ENCODE measurements at regions not wholly inside any gene's neighbourhood (a gene's known extent, or its start where the extent isn't known, plus 50 kb on each side); places are given as distances from the start of the nearest gene placed in this dataset.
"Not testable (repeated sequence)": the region's sequence is repeated elsewhere in the genome, so short reads cannot be mapped to it uniquely, and the experiment has no call there.

- no peak overlapping the region for H3K9ac ChIP-seq (ENCODE audit: low read length)
- no peak overlapping the region for H2AFZ ChIP-seq (ENCODE audit: low read length)
- H4K20me1 ChIP-seq (ENCODE audit: low read length) = no peaks in the 10 kb centered on the region
- H3K27me3 ChIP-seq (ENCODE audit: low read length) = no peaks in the 10 kb centered on the region
- no peaks in the 10 kb centered on the region for H3K79me2 ChIP-seq (ENCODE audit: low read length)
- intact Hi-C loops (cut with micrococcal nuclease) = no loop called here
- no peak for ATAC-seq
- no peaks in the 10 kb centered on the region for H3K9me3 ChIP-seq (ENCODE audit: low read length)
- no peaks in the 10 kb centered on the region for H3K36me3 ChIP-seq (ENCODE audit: low read depth, low read length)
- no peaks in the 10 kb centered on the region for H3F3A ChIP-seq (ENCODE audit: low read length, unreplicated experiment)
- BruUV-seq (replicated peaks) = no TSS peak
- no peak overlapping the region for H3K4me2 ChIP-seq (ENCODE audit: low read length)
- no peak overlapping the region for H3K4me3 ChIP-seq (ENCODE audit: low read length)
- TF ChIP-seq CTCF (conservative IDR thresholded peaks at IDR 0.05; ENCODE audit: low read depth, low read length) = no peak
- no peak for TF ChIP-seq EZH2 (IDR thresholded peaks at IDR 0.05; ENCODE audit: low read length, unreplicated experiment)
- no peak for TF ChIP-seq EZH2phosphoT487 (IDR thresholded peaks at IDR 0.05; ENCODE audit: borderline replicate concordance, low read length)
- DNase-seq = no peak
- ChIA-PET POLR2A (ENCODE audit: unreplicated experiment) (no interaction called here), CTCF (no interaction called here)
- no peaks in the 10 kb centered on the region for H3K4me1 ChIP-seq (ENCODE audit: insufficient read depth, low read length)
- no peak overlapping the region for H3K27ac ChIP-seq (ENCODE audit: low read length)
- H3K9me2 ChIP-seq (replicated peaks; ENCODE audit: low read length) = no peaks in the 10 kb centered on the region
Observed at GRCh38 chrX:56343219-56343618, 111.1 kb downstream of the KLF8 start.

- ChIA-PET POLR2A (ENCODE audit: unreplicated experiment) (no interaction called here), CTCF (no interaction called here)
- Histone ChIP-seq H3K4me1 (ENCODE audit: insufficient read depth, low read length) (no peaks in the 10 kb centered on the region), H3K79me2 (ENCODE audit: low read length) (no peaks in the 10 kb centered on the region), H3K9ac (ENCODE audit: low read length) (no peak overlapping the region), H3K4me2 (ENCODE audit: low read length) (no peak overlapping the region), H3K36me3 (ENCODE audit: low read depth, low read length) (no peaks in the 10 kb centered on the region), H3K27ac (ENCODE audit: low read length) (no peak overlapping the region), H3K27me3 (ENCODE audit: low read length) (no peaks in the 10 kb centered on the region), H2AFZ (ENCODE audit: low read length) (no peak overlapping the region), H4K20me1 (ENCODE audit: low read length) (no peaks in the 10 kb centered on the region), H3K4me3 (ENCODE audit: low read length) (no peak overlapping the region), H3F3A (ENCODE audit: low read length, unreplicated experiment) (no peaks in the 10 kb centered on the region), H3K9me2 (replicated peaks; ENCODE audit: low read length) (no peaks in the 10 kb centered on the region), H3K9me3 (ENCODE audit: low read length) (no peaks in the 10 kb centered on the region)
- TF ChIP-seq EZH2phosphoT487 (IDR thresholded peaks at IDR 0.05; ENCODE audit: borderline replicate concordance, low read length) (no peak), CTCF (conservative IDR thresholded peaks at IDR 0.05; ENCODE audit: low read depth, low read length) (no peak), EZH2 (IDR thresholded peaks at IDR 0.05; ENCODE audit: low read length, unreplicated experiment) (no peak)
- intact Hi-C loops (cut with micrococcal nuclease) = no loop called here
- DNase-seq (no peak), ATAC-seq (no peak)
- no TSS peak for BruUV-seq (replicated peaks)
Observed at GRCh38 chrX:56343664-56344063, 111.5 kb downstream of the KLF8 start.

- H3K9me2 ChIP-seq (replicated peaks; ENCODE audit: low read length); H4K20me1 ChIP-seq (ENCODE audit: low read length); POLR2A ChIA-PET (ENCODE audit: unreplicated experiment); H3K27me3 ChIP-seq (ENCODE audit: low read length); H3K4me2 ChIP-seq (ENCODE audit: low read length); H3F3A ChIP-seq (ENCODE audit: low read length, unreplicated experiment); intact Hi-C loops (cut with micrococcal nuclease); H3K36me3 ChIP-seq (ENCODE audit: low read depth, low read length); ATAC-seq; BruUV-seq (replicated peaks); H3K4me1 ChIP-seq (ENCODE audit: insufficient read depth, low read length); H2AFZ ChIP-seq (ENCODE audit: low read length); CTCF ChIA-PET; DNase-seq; H3K9me3 ChIP-seq (ENCODE audit: low read length); H3K9ac ChIP-seq (ENCODE audit: low read length); H3K79me2 ChIP-seq (ENCODE audit: low read length); H3K27ac ChIP-seq (ENCODE audit: low read length); H3K4me3 ChIP-seq (ENCODE audit: low read length): not testable (repeated sequence)
Observed at GRCh38 chrX:56358145-56358544, 126.0 kb downstream of the KLF8 start.

GRCh38 chrX:56365171-56365570 lies 133.0 kb downstream of the KLF8 start:
- H3K9me2 ChIP-seq (replicated peaks; ENCODE audit: low read length); H3K27ac ChIP-seq (ENCODE audit: low read length); POLR2A ChIA-PET (ENCODE audit: unreplicated experiment); H3K79me2 ChIP-seq (ENCODE audit: low read length); H3K4me2 ChIP-seq (ENCODE audit: low read length); H3K4me1 ChIP-seq (ENCODE audit: insufficient read depth, low read length); ATAC-seq; H4K20me1 ChIP-seq (ENCODE audit: low read length); H3K27me3 ChIP-seq (ENCODE audit: low read length); BruUV-seq (replicated peaks); H3F3A ChIP-seq (ENCODE audit: low read length, unreplicated experiment); H3K9ac ChIP-seq (ENCODE audit: low read length); H3K4me3 ChIP-seq (ENCODE audit: low read length); H3K9me3 ChIP-seq (ENCODE audit: low read length); intact Hi-C loops (cut with micrococcal nuclease); CTCF ChIA-PET; DNase-seq; H2AFZ ChIP-seq (ENCODE audit: low read length); H3K36me3 ChIP-seq (ENCODE audit: low read depth, low read length): not testable (repeated sequence)

Data from PC-3 (cell line).